Activated CD4-positive, alpha-beta T cell treated with anti-CD3 and anti-CD28 coated beads, Interleukin-2, Interleukin-6, amounts not matched to agents 100 ng/mL and 50 ng/mL, durations not matched to agents 16 hours and 8 hours (primary cell): ENCODE measurements at regions not wholly inside any gene's neighbourhood (a gene's known extent, or its start where the extent isn't known, plus 50 kb on each side); places are given as distances from the start of the nearest gene placed in this dataset.
A peak's percentile ranks its signal among the peaks of the same experiment; 100 is the strongest.
"Not testable (repeated sequence)": the region's sequence is repeated elsewhere in the genome, so short reads cannot be mapped to it uniquely, and the experiment has no call there.

Source experiments
- DNase-seq: peaks from one replicate; pipeline ENCODE4 v3.0.0-alpha.2; 2020

- not testable (repeated sequence) for DNase-seq
Measured at GRCh38 chr3:59494969-59495368, 445.1 kb upstream of the CFAP20DC start.

GRCh38 chr3:59486520-59486919 is 436.7 kb upstream of the CFAP20DC start:
- no peak for DNase-seq

DNA sequence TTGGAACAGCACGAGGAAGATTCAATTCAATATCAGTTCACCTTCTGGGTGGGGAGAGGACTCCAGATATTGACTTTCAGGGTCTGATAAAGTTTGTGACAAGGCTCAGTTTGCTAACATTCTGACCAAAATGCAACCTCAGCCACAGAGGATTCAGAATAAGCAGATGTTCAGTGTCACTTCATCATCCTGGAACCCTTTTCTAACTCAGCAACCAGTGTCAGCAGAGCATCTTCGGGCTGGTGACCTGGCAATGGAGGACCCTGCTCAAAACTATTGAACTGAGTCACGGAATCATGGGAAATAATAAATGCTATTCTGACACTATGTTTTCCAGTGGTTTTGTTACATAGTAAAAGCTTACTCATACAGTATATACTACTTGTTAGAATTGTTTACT is 433.4 kb upstream of the CFAP20DC start:
- DNase-seq: peak; percentile 41

GRCh38 chr3:59482684-59483083 is 432.9 kb upstream of the CFAP20DC start:
- DNase-seq: peak; percentile 13

DNA sequence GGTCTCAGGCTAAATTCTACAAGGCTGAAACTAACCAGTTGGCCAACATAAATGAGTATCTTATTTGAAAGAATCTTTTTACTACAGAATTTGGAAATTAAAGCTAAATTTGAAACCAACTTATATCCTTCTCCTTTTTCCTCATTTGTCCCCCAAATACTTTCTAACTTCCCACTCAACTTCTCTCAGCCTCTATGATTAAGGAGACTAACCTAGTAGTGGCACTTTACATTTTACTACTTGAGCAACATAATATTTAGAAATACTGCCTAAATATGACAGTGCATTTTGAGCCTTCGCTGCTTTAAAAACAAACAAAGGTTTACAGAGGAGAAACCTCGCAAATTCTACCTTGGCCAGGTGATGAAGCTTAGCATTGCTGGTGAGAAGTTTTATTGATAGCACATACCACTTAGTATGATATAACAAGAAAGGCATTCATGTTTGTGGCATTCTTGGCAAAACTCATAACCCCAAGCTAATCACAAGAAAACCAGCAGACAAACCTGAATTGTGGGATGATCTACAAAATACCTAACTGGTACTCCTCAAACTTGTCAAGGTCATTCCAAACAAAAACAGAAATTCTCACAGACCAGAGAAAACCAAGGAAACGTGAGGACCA is 432.1 kb upstream of the CFAP20DC start:
- DNase-seq: no peak

DNA sequence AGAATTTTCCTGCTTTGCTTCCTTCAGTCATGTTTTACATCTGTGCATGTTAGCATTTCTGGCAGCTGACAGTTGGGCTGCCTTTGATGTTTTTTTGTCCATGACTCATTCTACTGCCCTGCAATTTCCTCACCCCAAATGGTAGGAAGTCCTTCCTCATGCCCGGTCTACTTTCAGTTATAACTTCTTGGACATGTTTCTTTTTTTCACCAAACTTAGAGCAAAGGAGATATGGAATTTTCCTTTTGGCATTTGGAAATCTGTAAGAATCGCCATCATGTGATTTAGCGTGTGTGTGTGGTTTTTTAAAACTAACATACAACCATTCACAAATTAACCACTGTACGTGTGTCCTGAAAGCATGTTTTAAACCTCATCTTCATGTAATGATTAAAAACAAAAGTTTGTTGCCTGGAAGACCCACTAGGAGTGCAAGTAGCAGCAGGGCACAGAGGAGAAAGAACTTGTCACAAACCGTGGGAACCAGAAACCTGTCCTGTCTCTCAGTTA is 430.7 kb upstream of the CFAP20DC start:
- peak; percentile 76 for DNase-seq

DNA sequence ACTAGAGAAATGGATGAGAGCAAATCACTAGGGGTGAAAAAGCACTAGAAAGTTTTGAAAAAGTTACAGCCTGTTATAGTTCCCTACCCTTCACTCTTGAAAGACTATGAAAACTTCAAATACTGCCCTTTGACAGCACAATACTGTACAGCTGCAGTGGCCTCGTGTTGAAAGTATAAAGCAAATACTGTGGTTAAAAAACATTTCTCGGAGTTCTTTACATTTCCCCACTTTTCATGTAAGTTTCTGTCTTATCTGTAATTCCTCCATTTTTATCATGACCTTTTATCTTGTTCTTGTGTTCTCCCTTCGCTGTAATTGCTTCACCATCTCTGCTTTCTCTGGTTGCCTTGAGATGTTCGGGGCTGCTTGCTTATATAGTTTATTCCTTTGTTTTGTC is 423.8 kb upstream of the CFAP20DC start:
- no peak for DNase-seq

DNA sequence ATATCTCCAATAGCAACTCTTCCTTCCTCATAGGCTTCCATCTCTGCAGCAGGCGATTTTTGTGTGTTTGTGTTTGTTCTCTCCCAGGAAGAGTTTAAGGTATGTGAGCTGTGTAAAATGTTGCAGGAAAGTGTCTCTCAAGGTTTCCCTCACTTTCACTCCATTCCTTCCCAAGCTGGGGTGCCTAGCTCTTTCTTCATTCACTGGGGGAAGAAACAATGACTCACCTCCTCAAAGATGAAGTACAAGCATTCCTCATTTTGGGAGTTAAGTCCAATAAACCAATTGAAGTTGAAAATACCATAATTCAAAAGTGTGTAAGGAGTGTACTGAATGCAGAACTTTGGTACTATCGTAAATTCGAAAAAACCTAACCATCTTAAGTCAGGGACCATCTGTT is 422.7 kb upstream of the CFAP20DC start:
- DNase-seq: no peak

DNA sequence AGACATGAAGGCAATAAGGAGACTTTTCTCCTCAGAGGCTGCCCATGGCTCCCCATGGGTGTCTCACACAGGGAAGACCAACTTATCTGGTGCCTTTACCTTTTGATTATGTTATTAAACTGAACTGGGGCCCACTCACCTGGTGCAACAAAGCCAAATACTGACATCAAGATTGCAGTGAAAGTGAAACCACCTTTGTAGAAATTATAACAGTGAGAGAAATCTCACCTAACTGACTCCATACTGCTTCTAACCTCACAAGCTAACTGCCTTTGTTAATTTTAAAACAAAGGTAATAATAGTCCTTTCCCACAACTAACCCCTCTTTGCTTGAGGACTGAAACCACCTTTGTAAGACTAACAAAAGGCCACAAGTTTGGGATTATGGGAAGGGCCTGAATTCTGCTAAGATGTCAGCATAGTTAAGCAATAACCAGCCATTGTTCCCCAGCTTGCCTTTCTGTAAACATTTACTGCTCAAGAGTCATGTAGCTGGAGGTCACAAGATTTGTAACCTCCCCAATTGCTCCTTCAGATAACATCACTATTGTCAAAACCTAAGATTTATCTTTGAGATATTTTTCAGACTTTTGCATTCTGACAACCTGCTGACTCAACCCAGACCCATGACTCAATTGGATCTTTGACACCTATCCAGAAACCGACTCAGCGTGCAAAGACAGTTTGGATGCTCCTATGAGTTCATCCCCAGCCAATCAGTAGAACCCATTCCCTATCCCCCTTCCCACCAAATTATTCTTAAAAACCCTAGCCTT is 420.3 kb upstream of the CFAP20DC start:
- DNase-seq: peak; percentile 85

DNA sequence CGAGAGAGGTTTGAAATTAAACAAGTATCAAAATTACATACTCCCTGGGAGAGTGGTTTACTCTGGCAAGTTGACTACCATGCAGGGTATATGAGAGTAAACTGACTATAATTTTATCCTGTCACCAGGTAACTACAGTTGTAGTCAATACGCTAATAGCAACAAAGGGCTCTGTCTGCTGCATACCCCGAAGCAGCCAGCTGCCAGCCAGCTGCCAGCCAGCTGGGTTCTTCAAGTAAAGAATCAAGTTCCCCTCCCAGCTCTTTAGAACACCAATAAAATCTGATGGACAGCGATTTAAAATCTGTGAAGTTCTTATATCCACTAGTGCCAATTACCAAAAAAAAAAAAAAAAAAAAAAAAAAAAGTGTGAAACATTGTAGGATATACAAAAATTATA is 417.7 kb upstream of the CFAP20DC start:
- no peak for DNase-seq

GRCh38 chr3:59464187-59464586 is 414.4 kb upstream of the CFAP20DC start:
- no peak for DNase-seq

DNA sequence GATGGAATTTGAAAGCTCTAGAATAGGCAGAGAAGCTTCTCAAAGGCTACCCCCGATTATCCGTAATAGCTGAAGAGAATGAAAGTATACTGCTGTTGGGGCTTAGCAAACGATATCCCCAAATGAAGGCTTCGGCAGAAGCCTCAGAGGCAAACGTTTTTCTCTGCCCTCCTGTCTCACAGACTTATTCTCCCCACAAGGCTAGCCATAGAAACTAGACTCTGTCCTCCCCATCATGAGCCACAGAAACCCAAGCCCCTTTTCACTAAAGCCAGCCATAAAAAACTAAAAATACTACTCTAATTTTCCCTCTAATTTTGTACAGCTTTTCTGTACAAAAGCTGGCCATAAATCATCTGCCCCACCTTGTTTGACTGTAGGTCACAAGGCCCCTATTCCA is 413.4 kb upstream of the CFAP20DC start:
- no peak for DNase-seq

GRCh38 chr3:59460068-59460467 is 410.2 kb upstream of the CFAP20DC start:
- no peak for DNase-seq

GRCh38 chr3:59456852-59457485 is 407.1 kb upstream of the CFAP20DC start:
- peak; percentile 92 for DNase-seq

GRCh38 chr3:59451800-59452746 is 402.2 kb upstream of the CFAP20DC start:
- DNase-seq: peak; percentile 73

DNA sequence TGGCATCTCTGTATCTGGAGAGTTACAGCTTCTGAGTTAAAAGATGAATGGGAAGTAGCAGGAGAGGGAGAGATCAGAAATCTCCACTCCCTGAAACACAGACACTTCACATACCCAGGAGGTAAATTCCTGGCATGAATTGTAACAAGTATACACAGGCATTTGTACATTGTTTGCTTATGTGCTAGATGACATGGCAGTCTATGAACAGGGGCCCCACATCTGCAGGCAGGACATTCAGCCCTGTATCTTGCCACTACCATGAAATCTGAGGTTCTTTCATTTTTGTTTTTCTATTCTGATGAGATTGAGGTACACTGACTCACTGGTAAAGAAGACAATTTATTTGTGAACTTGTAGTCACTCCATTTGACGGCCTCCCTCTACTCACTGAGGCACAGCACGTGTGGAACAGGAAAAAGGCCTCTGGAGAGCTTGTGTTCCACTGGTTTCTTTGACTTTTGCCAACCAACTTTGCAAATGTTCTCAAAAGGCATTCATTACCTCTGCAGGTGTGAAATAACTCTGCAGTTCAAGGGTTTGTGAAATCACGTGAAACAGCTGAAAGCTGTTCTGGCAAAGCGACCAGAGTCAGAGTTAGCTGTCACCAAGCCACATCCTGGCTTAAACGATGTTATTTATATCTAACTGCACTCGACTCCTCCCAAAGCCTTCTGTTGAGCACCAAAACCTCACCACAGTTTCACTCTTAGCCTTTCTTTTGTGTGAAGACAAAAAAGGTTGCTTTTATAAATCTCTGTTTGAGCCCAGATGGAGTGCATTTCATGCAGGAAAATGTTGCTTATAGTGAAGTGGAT is 401.3 kb upstream of the CFAP20DC start:
- DNase-seq: peak; percentile 93

DNA sequence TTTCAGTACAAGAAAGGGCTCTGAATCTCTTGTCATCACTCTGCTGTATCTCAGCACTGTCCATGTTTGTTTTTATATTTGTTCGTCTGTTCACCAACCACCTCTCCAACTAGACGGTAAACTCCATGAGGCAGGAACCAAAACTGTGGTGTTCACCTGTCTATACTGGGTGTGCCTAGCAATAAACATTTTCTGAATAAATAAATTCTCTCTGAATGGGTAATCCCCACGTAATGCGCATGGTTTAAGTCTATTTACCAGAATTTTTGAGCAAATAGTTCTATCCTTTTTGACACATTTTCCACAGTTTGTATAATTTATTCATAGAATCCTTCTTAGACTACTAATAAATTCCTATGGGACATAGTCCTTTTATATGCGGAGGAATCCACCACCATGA is 400.6 kb upstream of the CFAP20DC start:
- DNase-seq: no peak

- DNase-seq: no peak
Measured at GRCh38 chr3:59446775-59447465, 397.1 kb upstream of the CFAP20DC start.

- no peak for DNase-seq
Measured at GRCh38 chr3:59444676-59445075, 394.9 kb upstream of the CFAP20DC start.

- DNase-seq: peak; percentile 85
Measured at GRCh38 chr3:59444294-59444671, 394.5 kb upstream of the CFAP20DC start.

DNA sequence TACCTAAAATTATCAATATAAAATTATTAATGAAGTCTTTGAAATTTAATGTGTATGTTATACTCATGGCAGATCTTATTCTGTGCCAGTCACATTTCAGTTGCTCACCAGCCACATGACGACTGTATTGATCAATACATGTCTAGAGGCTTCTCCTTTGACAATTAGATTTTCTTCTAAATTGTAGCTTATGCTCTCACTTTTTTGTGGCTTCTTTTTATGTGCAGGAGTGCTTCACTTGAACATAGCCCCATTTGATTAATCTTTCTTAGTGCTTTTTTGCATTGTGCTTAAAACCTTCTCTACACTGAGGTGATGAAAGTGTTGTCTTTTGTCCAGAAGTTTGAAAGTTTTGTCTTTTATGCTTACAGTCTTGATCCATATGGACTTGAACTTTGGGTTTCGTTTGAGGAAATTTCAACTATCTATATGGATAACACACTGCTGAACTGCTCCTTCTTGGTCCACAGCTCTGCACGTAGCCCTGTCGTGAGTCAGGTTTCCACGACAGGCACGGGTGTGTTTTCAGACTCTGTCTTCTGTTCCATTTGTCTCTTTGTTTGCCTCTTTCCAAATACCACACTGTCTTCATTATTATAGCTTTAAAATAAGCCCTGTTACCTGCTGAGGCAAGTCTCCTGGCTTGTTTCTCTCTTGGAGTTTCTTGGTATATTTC is 393.9 kb upstream of the CFAP20DC start:
- DNase-seq: no peak
